Gastrocnemius medialis (tissue), 4 donors: ENCODE measurements at regions not wholly inside any gene's neighbourhood (a gene's known extent, or its start where the extent isn't known, plus 50 kb on each side); places are given as distances from the start of the nearest gene placed in this dataset.

ENCODE experiments used
- ATAC-seq, 2 donors: fragments of 150-250 bp; one replicate each; pipeline ENCODE4 v1.9.1; 2016
- DNase-seq, 2 donors: peaks; one replicate each; pipeline ENCODE4 v3.0.0-alpha.2; 2019
- H3K27ac ChIP-seq, 4 donors: fragments of 200-600 bp; sonication (generic); 1 replicate in 1 of 4; 2 replicates in 3 of 4; pipeline ENCODE4 v1.5.1; 2016 to 2018; ENCODE audit warnings: mild to moderate bottlenecking in 2 of 4, moderate library complexity in 1 of 4
- H3K27me3 ChIP-seq, 3 donors: fragments of 200-600 bp; sonication (generic) in 2 of 3; 1 replicate in 1 of 3; 2 replicates in 2 of 3; pipeline versions ENCODE4 v1.5.1 to v1.6.0; 2016 to 2019; ENCODE audit warnings: mild to moderate bottlenecking in 1 of 3, moderate library complexity in 1 of 3
- H3K36me3 ChIP-seq, 2 donors: fragments of 200-600 bp; sonication (generic) in 1 of 2; one replicate each; pipeline ENCODE4 v1.5.1; 2017 to 2018
- H3K4me1 ChIP-seq, 2 donors: fragments of 200-600 bp; sonication (generic) in 1 of 2; one replicate each; pipeline ENCODE4 v1.5.1; 2016 to 2017; ENCODE audit warnings: mild to moderate bottlenecking in 2 of 2
- H3K4me3 ChIP-seq, 4 donors: fragments of 200-600 bp; sonication (generic) in 3 of 4; 1 replicate in 1 of 4; 2 replicates in 3 of 4; pipeline ENCODE4 v1.5.1; 2016 to 2019; ENCODE audit warnings: mild to moderate bottlenecking in 2 of 4
- H3K9me3 ChIP-seq, 3 donors: fragments of 200-600 bp; sonication (generic) in 2 of 3; 1 replicate in 1 of 3; 2 replicates in 2 of 3; pipeline ENCODE4 v1.5.1; 2016 to 2019
- POLR2A ChIP-seq, 2 donors: fragments of 450-650 bp; IDR thresholded peaks; one replicate each; pipeline ENCODE4 v1.6.1; 2017; ENCODE audit warnings: antibody characterized with exemption in 2 of 2, mild to moderate bottlenecking in 2 of 2, moderate library complexity in 2 of 2
- in situ Hi-C, 4 donors: fragments of 200-750 bp; cut with MboI; loops; one replicate each; pipeline versions ENCODE4 v1.15.0 to v1.8.0; 2017; ENCODE audit warnings: low sequenced_read_pairs in 4 of 4
- intact Hi-C: fragments of 100-400 bp; cut with DNase I; formaldehyde crosslinking; loops from one replicate; pipeline ENCODE4 v1.15.1; 2023; ENCODE audit warnings: low total_unique reads
- TF ChIP-seq, protein P1 (sequence below), 5 experiments: fragments of 450-650 bp in 3 of 5; fragments of 200-600 bp in 2 of 5; sonication (generic) in 2 of 5; IDR thresholded peaks in 4 of 5; conservative IDR thresholded peaks in 1 of 5; 1 replicate in 4 of 5; 2 replicates in 1 of 5; pipeline ENCODE4 v1.5.1; 2016 to 2019; ENCODE audit warnings: antibody characterized with exemption in 5 of 5, mild to moderate bottlenecking in 3 of 5, moderate library complexity in 3 of 5

DNA sequence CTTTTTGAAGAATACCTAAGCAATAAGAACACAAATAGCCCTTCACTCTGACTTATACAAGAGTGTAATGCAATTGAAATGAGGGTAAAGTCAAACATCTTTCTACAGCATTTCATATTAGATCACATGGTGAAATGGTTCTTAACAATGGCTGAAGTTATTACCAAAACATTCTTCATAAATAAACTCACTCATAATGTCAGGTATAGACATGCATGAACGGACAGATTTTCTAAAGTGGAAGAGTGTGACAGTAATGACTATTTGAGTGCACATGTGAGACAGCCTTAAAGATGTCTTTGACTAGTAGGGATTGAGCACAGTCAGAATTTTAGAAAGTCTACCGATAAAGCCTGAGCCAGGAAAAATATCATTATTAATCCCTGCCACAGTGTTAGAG is 471.0 kb downstream of the ZPLD1 start:
- ATAC-seq (no peak), DNase-seq (no peak)
- no peaks in the 10 kb centered on the region for H3K27me3 ChIP-seq
- H3K4me1 ChIP-seq = no peaks in the 10 kb centered on the region
- intact Hi-C loops (no loop called here), in situ Hi-C loops (no loop called here)
- TF ChIP-seq, protein P1, sequence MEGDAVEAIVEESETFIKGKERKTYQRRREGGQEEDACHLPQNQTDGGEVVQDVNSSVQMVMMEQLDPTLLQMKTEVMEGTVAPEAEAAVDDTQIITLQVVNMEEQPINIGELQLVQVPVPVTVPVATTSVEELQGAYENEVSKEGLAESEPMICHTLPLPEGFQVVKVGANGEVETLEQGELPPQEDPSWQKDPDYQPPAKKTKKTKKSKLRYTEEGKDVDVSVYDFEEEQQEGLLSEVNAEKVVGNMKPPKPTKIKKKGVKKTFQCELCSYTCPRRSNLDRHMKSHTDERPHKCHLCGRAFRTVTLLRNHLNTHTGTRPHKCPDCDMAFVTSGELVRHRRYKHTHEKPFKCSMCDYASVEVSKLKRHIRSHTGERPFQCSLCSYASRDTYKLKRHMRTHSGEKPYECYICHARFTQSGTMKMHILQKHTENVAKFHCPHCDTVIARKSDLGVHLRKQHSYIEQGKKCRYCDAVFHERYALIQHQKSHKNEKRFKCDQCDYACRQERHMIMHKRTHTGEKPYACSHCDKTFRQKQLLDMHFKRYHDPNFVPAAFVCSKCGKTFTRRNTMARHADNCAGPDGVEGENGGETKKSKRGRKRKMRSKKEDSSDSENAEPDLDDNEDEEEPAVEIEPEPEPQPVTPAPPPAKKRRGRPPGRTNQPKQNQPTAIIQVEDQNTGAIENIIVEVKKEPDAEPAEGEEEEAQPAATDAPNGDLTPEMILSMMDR (IDR thresholded peaks at IDR 0.05 in 4 of 5, conservative IDR thresholded peaks at IDR 0.05 in 1 of 5) = no peak
- no peak for TF ChIP-seq POLR2A (IDR thresholded peaks at IDR 0.05)
- H3K9me3 ChIP-seq = no peaks in the 10 kb centered on the region
- no peaks in the 10 kb centered on the region for H3K36me3 ChIP-seq
- no peak overlapping the region for H3K4me3 ChIP-seq
- no peak overlapping the region for H3K27ac ChIP-seq

DNA sequence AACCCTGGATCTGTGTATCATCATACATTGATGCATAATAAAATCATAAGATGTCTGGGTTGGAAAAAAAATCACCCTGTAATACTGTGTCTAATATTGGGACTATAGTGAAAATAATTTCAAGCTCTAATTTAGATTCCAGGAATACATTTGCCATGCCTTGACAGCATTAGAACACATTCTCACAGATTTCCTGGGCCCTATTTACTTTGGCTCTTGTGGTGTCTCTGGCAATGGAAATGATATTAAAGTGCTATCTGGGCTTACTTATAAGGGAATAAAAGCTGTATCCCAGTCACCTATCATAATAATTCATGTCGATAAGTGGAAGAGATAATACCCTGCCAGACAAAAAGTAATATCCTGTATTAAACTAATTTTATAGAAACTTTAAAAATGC is 472.0 kb downstream of the ZPLD1 start:
- TF ChIP-seq, protein P1 (IDR thresholded peaks at IDR 0.05 in 4 of 5, conservative IDR thresholded peaks at IDR 0.05 in 1 of 5) = no peak
- no peak for TF ChIP-seq POLR2A (IDR thresholded peaks at IDR 0.05)
- Histone ChIP-seq H3K4me1 (no peaks in the 10 kb centered on the region), H3K36me3 (no peaks in the 10 kb centered on the region), H3K9me3 (no peaks in the 10 kb centered on the region), H3K4me3 (no peak overlapping the region), H3K27ac (no peak overlapping the region), H3K27me3 (no peaks in the 10 kb centered on the region)
- no peak for ATAC-seq
- no peak for DNase-seq
- in situ Hi-C loops = no loop called here
- intact Hi-C loops = no loop called here

DNA sequence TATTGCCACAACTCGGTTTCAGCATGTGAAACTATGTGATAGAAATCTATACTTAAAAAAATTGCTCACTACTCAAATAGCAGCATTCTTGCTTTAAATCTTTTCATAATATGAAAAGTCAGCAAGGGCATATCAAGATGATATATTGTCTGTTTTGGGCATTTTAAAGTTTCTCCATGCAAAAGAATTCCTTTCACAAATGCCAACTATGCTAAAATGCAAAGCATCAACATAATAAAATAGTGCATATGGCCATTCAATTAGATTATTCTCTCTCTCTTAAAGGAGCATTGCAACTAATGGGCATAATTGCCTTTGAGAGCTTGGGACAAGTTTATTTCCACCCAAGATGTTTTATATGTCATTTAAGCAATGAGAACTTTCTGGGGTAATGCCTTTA is 475.1 kb downstream of the ZPLD1 start:
- H3K4me3 ChIP-seq = no peak overlapping the region
- in situ Hi-C loops = no loop called here
- no peak for DNase-seq
- intact Hi-C loops = no loop called here
- H3K36me3 ChIP-seq = no peaks in the 10 kb centered on the region
- TF ChIP-seq POLR2A (IDR thresholded peaks at IDR 0.05) = no peak
- TF ChIP-seq, protein P1 (IDR thresholded peaks at IDR 0.05 in 4 of 5, conservative IDR thresholded peaks at IDR 0.05 in 1 of 5) = no peak
- no peak for ATAC-seq
- H3K9me3 ChIP-seq = no peaks in the 10 kb centered on the region
- no peaks in the 10 kb centered on the region for H3K27me3 ChIP-seq
- no peaks in the 10 kb centered on the region for H3K4me1 ChIP-seq
- no peak overlapping the region for H3K27ac ChIP-seq

DNA sequence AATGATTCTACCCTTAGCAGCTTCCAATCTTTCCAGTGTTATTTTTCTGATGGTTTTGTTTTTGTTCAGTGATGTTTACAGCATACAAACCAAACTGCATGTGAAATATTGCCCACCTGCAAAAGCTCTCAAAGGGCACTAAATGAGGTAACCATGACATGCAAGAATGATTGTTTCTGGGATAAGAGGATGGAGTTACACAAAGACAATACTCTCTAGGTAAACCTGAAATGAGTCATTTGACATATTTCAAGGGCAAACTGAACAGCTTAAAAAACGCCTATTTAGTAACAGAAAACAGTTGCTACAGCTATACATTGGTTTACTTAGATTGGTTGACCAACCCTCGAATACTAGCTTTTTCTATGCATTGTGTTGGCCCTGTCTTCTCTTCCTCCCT is 481.7 kb downstream of the ZPLD1 start:
- TF ChIP-seq, protein P1 (IDR thresholded peaks at IDR 0.05 in 4 of 5, conservative IDR thresholded peaks at IDR 0.05 in 1 of 5) = no peak
- TF ChIP-seq POLR2A (IDR thresholded peaks at IDR 0.05) = no peak
- Histone ChIP-seq H3K9me3 (no peaks in the 10 kb centered on the region), H3K27me3 (no peaks in the 10 kb centered on the region), H3K27ac (no peak overlapping the region), H3K4me3 (no peak overlapping the region), H3K36me3 (no peaks in the 10 kb centered on the region), H3K4me1 (no peaks in the 10 kb centered on the region)
- in situ Hi-C loops (no loop called here), intact Hi-C loops (no loop called here)
- DNase-seq = no peak
- ATAC-seq = no peak

DNA sequence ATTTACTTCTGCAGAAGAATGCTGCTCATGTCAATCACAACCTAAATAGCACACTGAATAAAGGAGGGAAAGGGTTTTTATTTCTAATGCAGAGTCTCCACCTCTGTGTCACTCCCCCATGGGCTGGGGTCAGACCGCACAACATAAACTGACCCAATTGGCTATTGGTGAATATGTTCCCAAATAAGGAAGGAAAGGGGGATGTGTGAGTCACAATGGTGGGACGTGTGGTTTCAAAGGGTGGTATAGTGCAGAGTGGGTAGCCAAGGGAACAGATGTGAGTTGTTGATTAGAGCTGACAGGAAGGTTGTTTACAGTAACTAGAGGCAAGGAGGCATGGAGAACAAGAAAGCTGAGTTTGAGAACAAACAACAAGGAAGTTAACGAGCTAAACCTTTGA is 491.8 kb downstream of the ZPLD1 start:
- H3K9me3 ChIP-seq = no peaks in the 10 kb centered on the region
- no peaks in the 10 kb centered on the region for H3K36me3 ChIP-seq
- ATAC-seq (no peak), DNase-seq (no peak)
- no peaks in the 10 kb centered on the region for H3K27me3 ChIP-seq
- intact Hi-C loops = no loop called here
- no peak overlapping the region for H3K4me3 ChIP-seq
- in situ Hi-C loops = no loop called here
- no peaks in the 10 kb centered on the region for H3K4me1 ChIP-seq
- TF ChIP-seq POLR2A (IDR thresholded peaks at IDR 0.05) = no peak
- TF ChIP-seq, protein P1 (IDR thresholded peaks at IDR 0.05 in 4 of 5, conservative IDR thresholded peaks at IDR 0.05 in 1 of 5) = no peak
- H3K27ac ChIP-seq = no peak overlapping the region
